GM23338 (cell line): ENCODE measurements at regions not wholly inside any gene's neighbourhood (a gene's known extent, or its start where the extent isn't known, plus 50 kb on each side); places are given as distances from the start of the nearest gene placed in this dataset.

Experiments used
- ATAC-seq: fragments of 200-7000 bp; cut with Tn5 transposase; 3 replicates; pipeline ENCODE4 v1.9.1; 2020
- DNase-seq: peaks from one replicate; pipeline ENCODE4 v3.0.0-alpha.2; 2015; ENCODE audit warnings: low spot score
- H2AFZ ChIP-seq: fragments of 200-600 bp; sonication (generic); 2 replicates; pipeline ENCODE4 v1.8.0; 2016; ENCODE audit warnings: antibody characterized with exemption, mild to moderate bottlenecking, moderate library complexity
- H3F3A ChIP-seq: fragments of 200-600 bp; sonication (generic); replicated peaks from 2 replicates; pipeline ENCODE4 v1.8.0; 2017; ENCODE audit warnings: antibody characterized with exemption, mixed run types, low read depth
- H3K27ac ChIP-seq: fragments of 200-600 bp; sonication (generic); 2 replicates; pipeline ENCODE4 v1.6.1; 2016; ENCODE audit warnings: low read depth
- H3K27me3 ChIP-seq: fragments of 200-600 bp; sonication (generic); 2 replicates; pipeline ENCODE4 v1.8.0; 2016; ENCODE audit warnings: mild to moderate bottlenecking, mixed run types, moderate library complexity; ENCODE audit not compliant: insufficient read depth
- H3K36me3 ChIP-seq: fragments of 200-600 bp; sonication (generic); 2 replicates; pipeline ENCODE4 v1.8.0; 2016; ENCODE audit warnings: mild to moderate bottlenecking; ENCODE audit not compliant: insufficient read depth
- H3K4me1 ChIP-seq: fragments of 200-600 bp; sonication (generic); 2 replicates; pipeline ENCODE4 v1.8.0; 2016; ENCODE audit warnings: mild to moderate bottlenecking, moderate library complexity; ENCODE audit not compliant: insufficient read depth
- H3K4me2 ChIP-seq: fragments of 200-600 bp; sonication (generic); 2 replicates; pipeline ENCODE4 v1.7.1; 2017; ENCODE audit warnings: mixed run types
- H3K4me3 ChIP-seq: fragments of 200-600 bp; sonication (generic); 2 replicates; pipeline ENCODE4 v1.6.1; 2016; ENCODE audit warnings: mixed run types
- H3K79me2 ChIP-seq: fragments of 200-600 bp; sonication (generic); replicated peaks from 2 replicates; pipeline ENCODE4 v1.8.0; 2017; ENCODE audit warnings: mild to moderate bottlenecking; ENCODE audit not compliant: insufficient read depth
- H3K9me2 ChIP-seq: fragments of 200-600 bp; sonication (generic); 2 replicates; pipeline ENCODE4 v1.8.0; 2017; ENCODE audit not compliant: insufficient read depth
- H4K20me1 ChIP-seq: fragments of 200-600 bp; sonication (generic); replicated peaks from 2 replicates; pipeline ENCODE4 v1.8.0; 2017; ENCODE audit warnings: mild to moderate bottlenecking; ENCODE audit not compliant: insufficient read depth
- H3K27ac Mint-ChIP-seq: 2 replicates; pipeline ENCODE4 v1.8.0; 2020; ENCODE audit warnings: inconsistent platforms, mild to moderate bottlenecking, moderate library complexity, mixed read lengths
- H3K27me3 Mint-ChIP-seq: 3 replicates; pipeline ENCODE4 v1.8.0; 2022; ENCODE audit warnings: low read depth, mild to moderate bottlenecking, moderate library complexity, mixed read lengths, inconsistent platforms; ENCODE audit not compliant: insufficient read depth, poor library complexity
- H3K36me3 Mint-ChIP-seq: 3 replicates; pipeline ENCODE4 v1.8.0; 2021; ENCODE audit warnings: low read depth, mild to moderate bottlenecking, inconsistent platforms, moderate library complexity, mixed read lengths
- H3K4me1 Mint-ChIP-seq: 3 replicates; pipeline ENCODE4 v1.8.0; 2020; ENCODE audit warnings: mild to moderate bottlenecking, inconsistent platforms, mixed read lengths
- H3K4me3 Mint-ChIP-seq: 3 replicates; pipeline ENCODE4 v1.8.0; 2021; ENCODE audit warnings: moderate library complexity, mild to moderate bottlenecking, inconsistent platforms, mixed read lengths
- H3K9me3 Mint-ChIP-seq: 3 replicates; pipeline ENCODE4 v1.8.0; 2020; ENCODE audit warnings: moderate library complexity, mild to moderate bottlenecking, inconsistent platforms, mixed read lengths
- CREB1 ChIP-seq: fragments of 250-450 bp; sonication (Bioruptor Pico); IDR thresholded peaks from 2 replicates; pipeline ENCODE4 v1.5.0; 2020; ENCODE audit warnings: low read depth, mild to moderate bottlenecking, moderate library complexity
- EZH2 ChIP-seq: fragments of 200-600 bp; sonication (generic); IDR thresholded peaks from one replicate; pipeline ENCODE4 v1.8.0; 2017; ENCODE audit warnings: antibody characterized with exemption, mild to moderate bottlenecking, low read depth; ENCODE audit not compliant: unreplicated experiment
- EZH2phosphoT487 ChIP-seq: fragments of 200-600 bp; sonication (generic); IDR thresholded peaks from one replicate; pipeline ENCODE4 v1.8.1; 2018; ENCODE audit warnings: antibody characterized with exemption; ENCODE audit not compliant: unreplicated experiment
- JUNB ChIP-seq: IDR thresholded peaks from one replicate; pipeline ENCODE4 v1.6.1; 2016; ENCODE audit warnings: antibody characterized with exemption; ENCODE audit not compliant: unreplicated experiment
- NANOG ChIP-seq: IDR thresholded peaks from 2 replicates; pipeline ENCODE4 v1.6.1; 2016; ENCODE audit warnings: antibody characterized with exemption, borderline replicate concordance
- POLR2AphosphoS5 ChIP-seq: IDR thresholded peaks from 2 replicates; pipeline ENCODE4 v1.6.1; 2016; ENCODE audit warnings: antibody characterized with exemption, low read depth
- REST ChIP-seq: IDR thresholded peaks from one replicate; pipeline ENCODE4 v1.6.1; 2018; ENCODE audit warnings: antibody characterized with exemption; ENCODE audit not compliant: unreplicated experiment
- ZNF331 ChIP-seq: fragments of 250-450 bp; sonication (Bioruptor Pico); IDR thresholded peaks from 2 replicates; pipeline ENCODE4 v1.5.0; 2020; ENCODE audit warnings: low read depth, mild to moderate bottlenecking, moderate library complexity
- TF ChIP-seq, protein P1 (sequence below): IDR thresholded peaks from 2 replicates; pipeline ENCODE4 v1.6.1; 2016; ENCODE audit warnings: antibody characterized with exemption
- TF ChIP-seq, protein P2 (sequence below), 2 experiments: fragments of 200-600 bp in 1 of 2; sonication (generic) in 1 of 2; conservative IDR thresholded peaks; 2 replicates each; pipeline versions ENCODE4 v1.5.1 to v1.6.1; 2016 to 2017; ENCODE audit warnings: antibody characterized with exemption in 2 of 2, low read depth in 2 of 2, mild to moderate bottlenecking in 2 of 2, moderate library complexity in 1 of 2

DNA sequence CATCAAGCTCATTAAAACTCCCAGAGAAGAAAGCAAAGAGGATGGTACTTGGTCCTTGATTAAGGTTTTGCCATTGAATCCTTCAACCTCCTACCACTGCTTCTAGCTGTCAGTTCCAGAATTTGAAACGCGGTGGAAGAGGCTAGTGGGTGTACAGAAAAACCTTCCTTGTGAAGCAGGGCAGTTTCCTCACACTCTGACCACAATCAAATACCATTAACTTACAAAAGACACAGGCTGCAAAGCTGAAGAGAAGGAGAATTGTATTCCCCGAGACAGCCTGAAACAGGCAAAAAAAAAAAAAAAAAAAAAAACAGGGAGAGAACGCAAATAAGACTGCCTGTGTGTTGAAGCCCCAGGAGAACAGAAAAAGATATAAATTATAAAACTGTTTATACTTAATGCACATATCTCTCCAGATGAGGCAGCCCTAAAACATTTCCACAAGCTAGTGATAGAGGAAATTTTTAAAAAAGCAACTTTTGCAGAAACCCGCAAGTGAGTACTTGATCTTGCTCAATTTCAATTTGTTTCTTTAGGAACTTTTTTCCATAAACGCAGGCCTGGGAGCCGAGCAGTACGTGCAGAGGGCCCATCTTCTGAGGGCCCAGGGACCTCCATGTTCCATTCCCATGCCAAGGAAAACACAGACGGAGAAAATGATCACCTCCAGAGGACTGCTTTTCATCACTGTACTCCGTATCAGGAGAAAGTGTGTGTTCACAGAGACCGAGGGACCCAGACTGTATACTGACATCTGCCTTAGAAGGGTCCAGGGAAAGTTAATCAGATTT, 218.7 kb upstream of the BLID start (continued):
- TF ChIP-seq REST (no peak), CREB1 (no peak), EZH2 (no peak), POLR2AphosphoS5 (no peak), ZNF331 (CRISPR knock-in tag) (no peak)
- TF ChIP-seq, protein P1, sequence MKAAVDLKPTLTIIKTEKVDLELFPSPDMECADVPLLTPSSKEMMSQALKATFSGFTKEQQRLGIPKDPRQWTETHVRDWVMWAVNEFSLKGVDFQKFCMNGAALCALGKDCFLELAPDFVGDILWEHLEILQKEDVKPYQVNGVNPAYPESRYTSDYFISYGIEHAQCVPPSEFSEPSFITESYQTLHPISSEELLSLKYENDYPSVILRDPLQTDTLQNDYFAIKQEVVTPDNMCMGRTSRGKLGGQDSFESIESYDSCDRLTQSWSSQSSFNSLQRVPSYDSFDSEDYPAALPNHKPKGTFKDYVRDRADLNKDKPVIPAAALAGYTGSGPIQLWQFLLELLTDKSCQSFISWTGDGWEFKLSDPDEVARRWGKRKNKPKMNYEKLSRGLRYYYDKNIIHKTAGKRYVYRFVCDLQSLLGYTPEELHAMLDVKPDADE, result no peak
- TF ChIP-seq, protein P2, sequence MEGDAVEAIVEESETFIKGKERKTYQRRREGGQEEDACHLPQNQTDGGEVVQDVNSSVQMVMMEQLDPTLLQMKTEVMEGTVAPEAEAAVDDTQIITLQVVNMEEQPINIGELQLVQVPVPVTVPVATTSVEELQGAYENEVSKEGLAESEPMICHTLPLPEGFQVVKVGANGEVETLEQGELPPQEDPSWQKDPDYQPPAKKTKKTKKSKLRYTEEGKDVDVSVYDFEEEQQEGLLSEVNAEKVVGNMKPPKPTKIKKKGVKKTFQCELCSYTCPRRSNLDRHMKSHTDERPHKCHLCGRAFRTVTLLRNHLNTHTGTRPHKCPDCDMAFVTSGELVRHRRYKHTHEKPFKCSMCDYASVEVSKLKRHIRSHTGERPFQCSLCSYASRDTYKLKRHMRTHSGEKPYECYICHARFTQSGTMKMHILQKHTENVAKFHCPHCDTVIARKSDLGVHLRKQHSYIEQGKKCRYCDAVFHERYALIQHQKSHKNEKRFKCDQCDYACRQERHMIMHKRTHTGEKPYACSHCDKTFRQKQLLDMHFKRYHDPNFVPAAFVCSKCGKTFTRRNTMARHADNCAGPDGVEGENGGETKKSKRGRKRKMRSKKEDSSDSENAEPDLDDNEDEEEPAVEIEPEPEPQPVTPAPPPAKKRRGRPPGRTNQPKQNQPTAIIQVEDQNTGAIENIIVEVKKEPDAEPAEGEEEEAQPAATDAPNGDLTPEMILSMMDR (conservative IDR thresholded peaks at IDR 0.05; ENCODE audit: low read depth in 2 of 2), result no peak

GRCh38 chr11:122333467-122333866, 217.5 kb upstream of the BLID start:
- H3K4me3 Mint-ChIP-seq, result no peak overlapping the region
- Histone ChIP-seq H3K9me2 (0 out of 2 replicates have a peak, but pooled peaks cover 10% of the 10 kb centered on the region), H3K4me2 (no peak overlapping the region), H3K36me3 (no peaks in the 10 kb centered on the region), H4K20me1 (no peaks in the 10 kb centered on the region), H3F3A (no peaks in the 10 kb centered on the region), H2AFZ (no peak overlapping the region), H3K27me3 (peaks cover 4% of the 10 kb centered on the region; the same call in 1 of the 2 replicates), H3K4me1 (no peaks in the 10 kb centered on the region), H3K4me3 (no peak overlapping the region), H3K79me2 (no peaks in the 10 kb centered on the region), H3K27ac (no peak overlapping the region)
- H3K27ac Mint-ChIP-seq, result no peak overlapping the region
- no peaks in the 10 kb centered on the region for H3K4me1 Mint-ChIP-seq
- H3K27me3 Mint-ChIP-seq, result no peaks in the 10 kb centered on the region
- TF ChIP-seq CREB1 (no peak), EZH2phosphoT487 (no peak), NANOG (no peak), JUNB (no peak), ZNF331 (CRISPR knock-in tag) (no peak)
- TF ChIP-seq, protein P1, result no peak
- H3K9me3 Mint-ChIP-seq, result no peaks in the 10 kb centered on the region
- H3K36me3 Mint-ChIP-seq, result no peaks in the 10 kb centered on the region
- DNase-seq, result no peak
- ATAC-seq, result no peak
